ENCODE measurements at regions not wholly inside any gene's neighbourhood (a gene's known extent, or its start where the extent isn't known, plus 50 kb on each side); places are given as distances from the start of the nearest gene placed in this dataset.
A peak's percentile ranks its signal among the peaks of the same experiment; 100 is the strongest.

GRCh38 chr13:34127523-34127922, 309.6 kb downstream of the RFC3 start:
- H3K4me3 Mint-ChIP-seq: no peak overlapping the region
- no peak overlapping the region for H3K27ac Mint-ChIP-seq
- no peaks in the 10 kb centered on the region for H3K9me3 Mint-ChIP-seq
- H3K4me1 Mint-ChIP-seq: peaks cover 0 to 2% (median 0%) of the 10 kb centered on the region in 3 donors
- H3K27me3 Mint-ChIP-seq: no peaks in the 10 kb centered on the region
- H3K36me3 Mint-ChIP-seq: no peaks in the 10 kb centered on the region

- no peaks in the 10 kb centered on the region for H3K36me3 Mint-ChIP-seq
- H3K9me3 Mint-ChIP-seq: no peaks in the 10 kb centered on the region
- H3K4me3 Mint-ChIP-seq: no peak overlapping the region
- no peak overlapping the region for H3K27ac Mint-ChIP-seq
- no peaks in the 10 kb centered on the region for H3K27me3 Mint-ChIP-seq
- H3K4me1 Mint-ChIP-seq: no peaks in the 10 kb centered on the region
Observed at GRCh38 chr13:34128661-34129060, 310.7 kb downstream of the RFC3 start.

- H3K4me3 Mint-ChIP-seq: no peak overlapping the region
- no peaks in the 10 kb centered on the region for H3K36me3 Mint-ChIP-seq
- H3K27me3 Mint-ChIP-seq: no peaks in the 10 kb centered on the region
- H3K4me1 Mint-ChIP-seq: no peaks in the 10 kb centered on the region
- H3K27ac Mint-ChIP-seq: no peak overlapping the region
- no peaks in the 10 kb centered on the region for H3K9me3 Mint-ChIP-seq
Observed at GRCh38 chr13:34129436-34129835, 311.5 kb downstream of the RFC3 start.

- Mint-ChIP-seq H3K36me3 (no peaks in the 10 kb centered on the region), H3K4me3 (no peak overlapping the region), H3K9me3 (peaks cover 0 to 2% (median 0%) of the 10 kb centered on the region in 3 donors), H3K27me3 (no peaks in the 10 kb centered on the region), H3K4me1 (no peaks in the 10 kb centered on the region), H3K27ac (no peak overlapping the region)
Observed at GRCh38 chr13:34137200-34137599, 319.3 kb downstream of the RFC3 start.

GRCh38 chr13:34139660-34140227, 321.8 kb downstream of the RFC3 start:
- Mint-ChIP-seq H3K4me3 (no peak overlapping the region), H3K36me3 (no peaks in the 10 kb centered on the region), H3K4me1 (no peaks in the 10 kb centered on the region), H3K9me3 (peaks cover 0 to 4% (median 0%) of the 10 kb centered on the region in 3 donors), H3K27ac (no peak overlapping the region), H3K27me3 (no peaks in the 10 kb centered on the region)

GRCh38 chr13:34143637-34144036, 325.7 kb downstream of the RFC3 start:
- Mint-ChIP-seq H3K9me3 (peaks cover 0 to 4% (median 0%) of the 10 kb centered on the region in 3 donors), H3K36me3 (no peaks in the 10 kb centered on the region), H3K27me3 (peaks cover 1% of the 10 kb centered on the region), H3K4me3 (no peak overlapping the region), H3K27ac (no peak overlapping the region), H3K4me1 (no peaks in the 10 kb centered on the region)

- Mint-ChIP-seq H3K4me3 (no peak overlapping the region), H3K36me3 (no peaks in the 10 kb centered on the region), H3K9me3 (peaks cover 0 to 4% (median 0%) of the 10 kb centered on the region in 3 donors), H3K4me1 (no peaks in the 10 kb centered on the region), H3K27ac (no peak overlapping the region), H3K27me3 (peaks cover 1% of the 10 kb centered on the region)
Observed at GRCh38 chr13:34144142-34144541, 326.2 kb downstream of the RFC3 start.

GRCh38 chr13:34145061-34145460, 327.1 kb downstream of the RFC3 start:
- H3K4me3 Mint-ChIP-seq: no peak overlapping the region
- no peak overlapping the region for H3K27ac Mint-ChIP-seq
- H3K9me3 Mint-ChIP-seq: peaks cover 0 to 4% (median 0%) of the 10 kb centered on the region in 3 donors
- peaks cover 1% of the 10 kb centered on the region for H3K27me3 Mint-ChIP-seq
- H3K4me1 Mint-ChIP-seq: no peaks in the 10 kb centered on the region
- H3K36me3 Mint-ChIP-seq: no peaks in the 10 kb centered on the region

GRCh38 chr13:34148359-34148758, 330.4 kb downstream of the RFC3 start:
- H3K27ac Mint-ChIP-seq: no peak overlapping the region
- H3K27me3 Mint-ChIP-seq: peaks cover 1% of the 10 kb centered on the region
- no peak overlapping the region for H3K4me3 Mint-ChIP-seq
- H3K4me1 Mint-ChIP-seq: no peaks in the 10 kb centered on the region
- peaks cover 0 to 3% (median 0%) of the 10 kb centered on the region in 3 donors for H3K9me3 Mint-ChIP-seq
- no peaks in the 10 kb centered on the region for H3K36me3 Mint-ChIP-seq

GRCh38 chr13:34151885-34152284, 333.9 kb downstream of the RFC3 start:
- Mint-ChIP-seq H3K9me3 (no peaks in the 10 kb centered on the region), H3K4me3 (no peak overlapping the region), H3K4me1 (peaks cover 0 to 3% (median 1%) of the 10 kb centered on the region in 3 donors), H3K36me3 (no peaks in the 10 kb centered on the region), H3K27ac (no peak overlapping the region), H3K27me3 (peaks cover 6% of the 10 kb centered on the region)

- peaks cover 5% of the 10 kb centered on the region for H3K27me3 Mint-ChIP-seq
Observed at GRCh38 chr13:34152409-34152808, 334.5 kb downstream of the RFC3 start.

GRCh38 chr13:34152996-34153395, 335.0 kb downstream of the RFC3 start:
- no peak overlapping the region for H3K27ac Mint-ChIP-seq
- H3K9me3 Mint-ChIP-seq: no peaks in the 10 kb centered on the region
- peaks cover 0 to 5% (median 2%) of the 10 kb centered on the region in 3 donors for H3K4me1 Mint-ChIP-seq
- peaks cover 5% of the 10 kb centered on the region for H3K27me3 Mint-ChIP-seq
- no peaks in the 10 kb centered on the region for H3K36me3 Mint-ChIP-seq
- H3K4me3 Mint-ChIP-seq: no peak overlapping the region

More at GRCh38 chr13:34152409-34152808, 334.5 kb downstream of the RFC3 start:
- Mint-ChIP-seq H3K4me1 (peaks cover 0 to 5% (median 2%) of the 10 kb centered on the region in 3 donors), H3K4me3 (no peak overlapping the region), H3K36me3 (no peaks in the 10 kb centered on the region), H3K27ac (no peak overlapping the region), H3K9me3 (no peaks in the 10 kb centered on the region)

- Mint-ChIP-seq H3K4me3 (no peak overlapping the region), H3K36me3 (no peaks in the 10 kb centered on the region), H3K27me3 (peaks cover 5% of the 10 kb centered on the region), H3K27ac (no peak overlapping the region), H3K9me3 (no peaks in the 10 kb centered on the region), H3K4me1 (peaks cover 0 to 5% (median 2%) of the 10 kb centered on the region in 3 donors)
Observed at GRCh38 chr13:34153428-34154180, 335.7 kb downstream of the RFC3 start.

GRCh38 chr13:34155931-34156607, 338.1 kb downstream of the RFC3 start:
- peaks cover 0 to 9% (median 0%) of the 10 kb centered on the region in 3 donors for H3K9me3 Mint-ChIP-seq
- no peak overlapping the region for H3K27ac Mint-ChIP-seq
- H3K4me1 Mint-ChIP-seq: peaks cover 0 to 5% (median 2%) of the 10 kb centered on the region in 3 donors
- no peak overlapping the region for H3K4me3 Mint-ChIP-seq
- peaks cover 5% of the 10 kb centered on the region for H3K27me3 Mint-ChIP-seq
- H3K36me3 Mint-ChIP-seq: no peaks in the 10 kb centered on the region

- H3K4me1 Mint-ChIP-seq: peaks cover 0 to 5% (median 2%) of the 10 kb centered on the region in 3 donors
- no peak overlapping the region for H3K27ac Mint-ChIP-seq
- no peaks in the 10 kb centered on the region for H3K36me3 Mint-ChIP-seq
- peak overlapping the region in 2 of 4 donors; percentile 30 to 67 for H3K4me3 Mint-ChIP-seq
- peaks cover 0 to 9% (median 0%) of the 10 kb centered on the region in 3 donors for H3K9me3 Mint-ChIP-seq
- H3K27me3 Mint-ChIP-seq: peaks cover 5% of the 10 kb centered on the region
Observed at GRCh38 chr13:34156841-34157365, 339.0 kb downstream of the RFC3 start.

All from IgD-negative memory B cell (primary cell).